H1 (cell line): ENCODE measurements at regions not wholly inside any gene's neighbourhood (a gene's known extent, or its start where the extent isn't known, plus 50 kb on each side); places are given as distances from the start of the nearest gene placed in this dataset.

Experiments
- CTCF ChIA-PET: fragments of 300-600 bp; sonication (Branson Sonifier 250); formaldehyde crosslinking; loops from one replicate; lab custom pipeline; 2021; ENCODE audit not compliant: partially characterized antibody; lab: Charles Lee
- POLR2A ChIA-PET: fragments of 300-600 bp; sonication (Branson Sonifier 250); formaldehyde crosslinking; loops from one replicate; lab custom pipeline; 2021; ENCODE audit warnings: inconsistent platforms; ENCODE audit not compliant: partially characterized antibody; lab: Charles Lee
- DNase-seq, 2 experiments: peaks; one replicate each; pipeline versions ENCODE4 v3.0.0 to v3.0.0-alpha.2; 2010 to 2022; ENCODE audit warnings: low spot score in 2 of 2, low read depth in 1 of 2, mixed read lengths in 1 of 2
- FAIRE-seq: peaks from 2 replicates; lab custom pipeline; 2011; peaks lifted over from hg19 to GRCh38; lab: Jason Lieb, UNC
- H2AFZ ChIP-seq: 2 replicates; pipeline ENCODE4 v1.8.1; 2012; ENCODE audit warnings: low read length, inconsistent platforms
- H2AK5ac ChIP-seq: 2 replicates; pipeline ENCODE4 v1.6.1; 2013; ENCODE audit warnings: low read depth, low read length
- H2BK120ac ChIP-seq: replicated peaks from 2 replicates; pipeline ENCODE3; 2013; ENCODE audit warnings: low read depth, low read length, inconsistent platforms
- H2BK12ac ChIP-seq: 2 replicates; pipeline ENCODE4 v1.6.1; 2013; ENCODE audit warnings: low read depth, low read length
- H2BK15ac ChIP-seq: 2 replicates; pipeline ENCODE4 v1.6.1; 2013; ENCODE audit warnings: low read length
- H2BK20ac ChIP-seq: 2 replicates; pipeline ENCODE4 v1.6.1; 2013; ENCODE audit warnings: low read length
- H2BK5ac ChIP-seq: 2 replicates; pipeline ENCODE4 v1.6.1; 2013; ENCODE audit warnings: low read depth, low read length
- H3K14ac ChIP-seq: 2 replicates; pipeline ENCODE4 v1.6.1; 2013; ENCODE audit warnings: inconsistent platforms; ENCODE audit not compliant: insufficient read length
- H3K18ac ChIP-seq: 2 replicates; pipeline ENCODE4 v1.6.1; 2013; ENCODE audit warnings: low read length; ENCODE audit errors: extremely low read depth
- H3K23ac ChIP-seq: 2 replicates; pipeline ENCODE4 v1.6.1; 2013; ENCODE audit warnings: inconsistent platforms; ENCODE audit not compliant: insufficient read length
- H3K23me2 ChIP-seq: 2 replicates; pipeline ENCODE4 v1.6.1; 2013; ENCODE audit warnings: low read depth, low read length
- H3K27ac ChIP-seq: 2 replicates; pipeline ENCODE4 v1.6.1; 2011; ENCODE audit warnings: low read depth, low read length, inconsistent platforms
- H3K27me3 ChIP-seq, 4 experiments: replicated peaks in 1 of 4; 1 replicate in 1 of 4; 2 replicates in 3 of 4; pipeline versions ENCODE4 v1.6.1 to v1.8.1; 2011 to 2013; ENCODE audit warnings: low read length in 3 of 4, mild to moderate bottlenecking in 3 of 4, inconsistent platforms in 2 of 4, mixed read lengths in 2 of 4, moderate library complexity in 1 of 4; ENCODE audit not compliant: control insufficient read depth in 3 of 4, insufficient read depth in 3 of 4; ENCODE audit errors: extremely low read depth in 1 of 4
- H3K36me3 ChIP-seq, 4 experiments: 2 replicates each; pipeline versions ENCODE4 v1.6.1 to v1.8.1; 2011 to 2013; ENCODE audit warnings: mild to moderate bottlenecking in 4 of 4, low read length in 3 of 4, moderate library complexity in 2 of 4, control low read depth in 1 of 4, inconsistent platforms in 1 of 4; ENCODE audit not compliant: insufficient read depth in 4 of 4, control insufficient read depth in 2 of 4
- H3K4ac ChIP-seq: replicated peaks from 2 replicates; pipeline ENCODE3; 2013; ENCODE audit warnings: low read length, low read depth, mixed read lengths, inconsistent platforms; ENCODE audit not compliant: insufficient read length
- H3K4me1 ChIP-seq, 4 experiments: replicated peaks in 1 of 4; 1 replicate in 1 of 4; 2 replicates in 3 of 4; pipeline versions ENCODE4 v1.6.1 to v1.8.1; 2011 to 2013; ENCODE audit warnings: low read length in 3 of 4, inconsistent platforms in 2 of 4, mixed read lengths in 1 of 4; ENCODE audit not compliant: insufficient read depth in 4 of 4, control insufficient read depth in 3 of 4
- H3K4me2 ChIP-seq, 2 experiments: 2 replicates each; pipeline versions ENCODE4 v1.6.1 to v1.8.1; 2011 to 2013; ENCODE audit warnings: low read depth in 2 of 2, low read length in 2 of 2, control low read depth in 1 of 2, inconsistent platforms in 1 of 2, mild to moderate bottlenecking in 1 of 2; ENCODE audit not compliant: insufficient read depth in 1 of 2
- H3K4me3 ChIP-seq, 4 experiments: fragments of 200-600, 300-600 bp in 1 of 4; sonication (generic), shearing (Covaris generic), sonication (Bioruptor Twin) in 1 of 4; 2 replicates each; pipeline versions ENCODE4 v1.5.1 to v1.8.1; 2011 to 2016; ENCODE audit warnings: low read length in 4 of 4, low read depth in 3 of 4, control low read depth in 2 of 4, inconsistent platforms in 2 of 4, mild to moderate bottlenecking in 2 of 4, mixed read lengths in 1 of 4, moderate library complexity in 1 of 4; ENCODE audit not compliant: insufficient read depth in 2 of 4; ENCODE audit errors: extremely low read depth in 1 of 4
- H3K56ac ChIP-seq: replicated peaks from 2 replicates; pipeline ENCODE3; 2013; ENCODE audit warnings: low read depth, mild to moderate bottlenecking, mixed read lengths, low read length, inconsistent platforms; ENCODE audit not compliant: insufficient read length
- H3K79me1 ChIP-seq: 2 replicates; pipeline ENCODE4 v1.6.1; 2013; ENCODE audit warnings: low read depth, low read length, control low read depth
- H3K79me2 ChIP-seq, 2 experiments: 2 replicates each; pipeline versions ENCODE4 v1.6.1 to v1.8.1; 2012 to 2013; ENCODE audit warnings: low read length in 2 of 2, mild to moderate bottlenecking in 2 of 2, inconsistent platforms in 1 of 2; ENCODE audit not compliant: insufficient read depth in 2 of 2, control insufficient read depth in 1 of 2
- H3K9ac ChIP-seq, 4 experiments: replicated peaks in 1 of 4; 1 replicate in 1 of 4; 2 replicates in 3 of 4; pipeline versions ENCODE4 v1.6.1 to v1.8.1; 2011 to 2013; ENCODE audit warnings: low read depth in 3 of 4, low read length in 3 of 4, control low read depth in 2 of 4, mild to moderate bottlenecking in 2 of 4, moderate library complexity in 2 of 4, inconsistent platforms in 1 of 4; ENCODE audit errors: extremely low read depth in 1 of 4
- H3K9me3 ChIP-seq, 2 experiments: 2 replicates each; pipeline versions ENCODE4 v1.6.1 to v1.8.1; 2012 to 2013; ENCODE audit warnings: mild to moderate bottlenecking in 2 of 2, moderate library complexity in 2 of 2, control low read depth in 1 of 2, inconsistent platforms in 1 of 2, low read depth in 1 of 2, low read length in 1 of 2, mixed read lengths in 1 of 2; ENCODE audit not compliant: insufficient read depth in 2 of 2
- H4K20me1 ChIP-seq, 2 experiments: replicated peaks in 1 of 2; 2 replicates each; pipeline versions ENCODE3 to v1.8.1; 2011 to 2013; ENCODE audit warnings: inconsistent platforms in 2 of 2, low read length in 2 of 2, mild to moderate bottlenecking in 1 of 2; ENCODE audit not compliant: insufficient read depth in 2 of 2, control insufficient read depth in 1 of 2
- H4K5ac ChIP-seq: 2 replicates; pipeline ENCODE4 v1.6.1; 2013; ENCODE audit warnings: low read length, low read depth, mixed read lengths, inconsistent platforms; ENCODE audit not compliant: insufficient read length
- H4K8ac ChIP-seq: 2 replicates; pipeline ENCODE4 v1.8.0; 2013; ENCODE audit warnings: mild to moderate bottlenecking, moderate library complexity, low read length, inconsistent platforms; ENCODE audit not compliant: insufficient read depth; ENCODE audit errors: extremely low read depth
- H4K91ac ChIP-seq: replicated peaks from 2 replicates; pipeline ENCODE3; 2013; ENCODE audit warnings: low read length, mixed read lengths, inconsistent platforms; ENCODE audit not compliant: insufficient read length
- ASH2L ChIP-seq: fragments of 200-600, 300-600 bp; sonication (generic); IDR thresholded peaks from one replicate; pipeline ENCODE4 v1.7.1; 2017; ENCODE audit warnings: low read length
- CBX5 ChIP-seq: fragments of 300-800, 300-1000 bp; sonication (generic); IDR thresholded peaks from 2 replicates; pipeline ENCODE4 v1.7.1; 2016; ENCODE audit warnings: antibody characterized with exemption, low read length, low read depth
- CHD2 ChIP-seq: IDR thresholded peaks from 2 replicates; pipeline ENCODE4 v1.6.1; 2012; ENCODE audit warnings: low read length, improper control_type of control experiment
- EZH2 ChIP-seq: fragments of 200-600 bp; sonication (generic); IDR thresholded peaks from 2 replicates; pipeline ENCODE4 v1.7.1; 2012; ENCODE audit warnings: low read depth, mild to moderate bottlenecking, moderate library complexity, low read length, inconsistent platforms; ENCODE audit not compliant: severe bottlenecking
- FOSL1 ChIP-seq: IDR thresholded peaks from 2 replicates; pipeline ENCODE4 v1.6.1; 2011; ENCODE audit warnings: mild to moderate bottlenecking, low read depth, low read length, moderate library complexity; ENCODE audit not compliant: insufficient read depth
- HDAC6 ChIP-seq: IDR thresholded peaks from one replicate; pipeline ENCODE4 v1.7.1; 2012; ENCODE audit warnings: low read depth, mild to moderate bottlenecking, inconsistent platforms, low read length, moderate library complexity
- JUND ChIP-seq: IDR thresholded peaks from 2 replicates; pipeline ENCODE4 v1.6.1; 2011; ENCODE audit warnings: mild to moderate bottlenecking, improper control_type of control experiment, low read length
- KDM1A ChIP-seq: fragments of 200-600, 300-600 bp; sonication (generic); IDR thresholded peaks from 2 replicates; pipeline ENCODE4 v1.7.1; 2016; ENCODE audit warnings: mild to moderate bottlenecking, low read length, borderline replicate concordance
- MAFK ChIP-seq: IDR thresholded peaks from 2 replicates; pipeline ENCODE4 v1.6.1; 2012; ENCODE audit warnings: low read depth, mild to moderate bottlenecking, improper control_type of control experiment, low read length
- POLR2A ChIP-seq, 2 experiments: IDR thresholded peaks; 1 replicate in 1 of 2; 2 replicates in 1 of 2; pipeline ENCODE4 v1.6.1; 2011; ENCODE audit warnings: low read depth in 2 of 2, low read length in 2 of 2, mild to moderate bottlenecking in 2 of 2; ENCODE audit errors: control extremely low read depth in 1 of 2
- RAD21 ChIP-seq, 2 experiments: IDR thresholded peaks in 1 of 2; conservative IDR thresholded peaks in 1 of 2; 2 replicates each; pipeline ENCODE4 v1.6.1; 2011; ENCODE audit warnings: low read depth in 2 of 2, low read length in 2 of 2, improper control_type of control experiment in 1 of 2, inconsistent platforms in 1 of 2, mild to moderate bottlenecking in 1 of 2, moderate library complexity in 1 of 2
- SAP30 ChIP-seq: fragments of 300-600 bp; sonication (generic); IDR thresholded peaks from 2 replicates; pipeline ENCODE4 v1.7.1; 2012; ENCODE audit warnings: low read length, moderate library complexity, mild to moderate bottlenecking, inconsistent platforms; ENCODE audit not compliant: insufficient read depth, insufficient replicate concordance
- SIRT6 ChIP-seq: IDR thresholded peaks from one replicate; pipeline ENCODE4 v1.7.1; 2012; ENCODE audit warnings: low read length, inconsistent platforms
- TCF12 ChIP-seq: IDR thresholded peaks from 2 replicates; pipeline ENCODE4 v1.6.1; 2011; ENCODE audit warnings: low read depth, mild to moderate bottlenecking, low read length
- TEAD4 ChIP-seq: IDR thresholded peaks from 2 replicates; pipeline ENCODE4 v1.6.1; 2012; ENCODE audit warnings: low read depth, low read length, inconsistent platforms, mixed read lengths
- WGBS, 2 experiments: shearing (Covaris generic) in 1 of 2; methylation state at CpG; one replicate each; pipeline versions ENCODE4 v1.1.6 to v1.1.7; 2013 to 2015; ENCODE audit warnings: low lambda C conversion rate in 2 of 2, mixed read lengths in 2 of 2, inconsistent platforms in 1 of 2, low coverage in 1 of 2, missing lambda C conversion rate in 1 of 2; ENCODE audit not compliant: insufficient replicate concordance in 2 of 2, insufficient coverage in 1 of 2, insufficient read length in 1 of 2; ENCODE audit errors: extremely low coverage in 1 of 2, missing lambda C conversion rate in 1 of 2; 5-methylcytosine and 5-hydroxymethylcytosine counted together
- TF ChIP-seq, protein P1 (sequence below): IDR thresholded peaks from 2 replicates; pipeline ENCODE4 v1.6.1; 2011; ENCODE audit warnings: low read depth, mild to moderate bottlenecking, low read length; ENCODE audit not compliant: insufficient read depth

DNA sequence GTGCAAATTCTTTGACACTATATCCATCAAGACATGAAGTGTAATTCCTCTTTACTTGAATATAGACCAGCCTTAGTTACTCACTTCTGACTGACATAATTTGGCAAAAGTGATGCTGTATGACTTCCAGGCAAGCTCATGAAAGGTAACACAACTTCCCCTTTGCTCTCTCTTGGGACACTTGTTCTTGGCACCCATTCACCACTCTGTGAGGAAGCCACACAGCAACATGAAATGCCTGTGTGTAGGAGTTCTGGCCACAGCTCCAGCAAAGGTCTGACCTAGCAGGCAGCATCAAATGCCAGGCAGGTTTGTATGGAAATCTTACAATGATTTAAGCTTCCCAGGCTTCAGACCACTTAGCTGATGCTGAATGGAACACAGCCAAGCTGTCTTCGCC lies 280.3 kb downstream of the PDHA2 start:
- no peak for FAIRE-seq
- Histone ChIP-seq H3K9ac (no peak overlapping the region), H3K56ac (no peak overlapping the region), H3K36me3 (no peaks in the 10 kb centered on the region), H2BK12ac (no peak overlapping the region), H3K23ac (no peak overlapping the region), H4K20me1 (no peaks in the 10 kb centered on the region), H3K9me3 (no peaks in the 10 kb centered on the region), H4K91ac (no peak overlapping the region), H2BK15ac (no peak overlapping the region), H3K79me2 (no peaks in the 10 kb centered on the region), H2BK20ac (no peak overlapping the region), H2AFZ (no peak overlapping the region), H3K4ac (no peak overlapping the region), H3K14ac (no peak overlapping the region), H3K27me3 (no peaks in the 10 kb centered on the region), H2BK120ac (no peak overlapping the region), H3K27ac (no peak overlapping the region), H3K4me1 (no peaks in the 10 kb centered on the region), H4K8ac (no peak overlapping the region), H3K23me2 (no peaks in the 10 kb centered on the region), H3K18ac (no peak overlapping the region), H3K4me3 (no peak overlapping the region), H3K4me2 (no peak overlapping the region), H3K79me1 (no peaks in the 10 kb centered on the region), H4K5ac (no peak overlapping the region), H2BK5ac (no peak overlapping the region), H2AK5ac (no peak overlapping the region)
- DNase-seq: no peak
- WGBS, 2 experiments: 83% methylated on average over 1 of the region's 1 CpG; no CpG with 5 or more reads in 1 of the 2 experiments
- POLR2A ChIA-PET: no interaction called here
- CTCF ChIA-PET: interaction anchor here (0.6 kb wide), 1 partner anchor 325 kb away, joined by 3 read pairs; no protein-coding TSS in a partner anchor
- no peak for TF ChIP-seq SAP30
- no peak for TF ChIP-seq CHD2
- TF ChIP-seq TEAD4: no peak
- TF ChIP-seq KDM1A: no peak
- no peak for TF ChIP-seq FOSL1
- TF ChIP-seq CBX5: no peak
- no peak for TF ChIP-seq HDAC6
- TF ChIP-seq RAD21 (IDR thresholded peaks at IDR 0.05 in 1 of 2, conservative IDR thresholded peaks at IDR 0.05 in 1 of 2; ENCODE audit: low read depth in 2 of 2, low read length in 2 of 2): no peak
- no peak for TF ChIP-seq TCF12
- no peak for TF ChIP-seq SIRT6
- no peak for TF ChIP-seq MAFK
- no peak for TF ChIP-seq ASH2L
- TF ChIP-seq, protein P1, sequence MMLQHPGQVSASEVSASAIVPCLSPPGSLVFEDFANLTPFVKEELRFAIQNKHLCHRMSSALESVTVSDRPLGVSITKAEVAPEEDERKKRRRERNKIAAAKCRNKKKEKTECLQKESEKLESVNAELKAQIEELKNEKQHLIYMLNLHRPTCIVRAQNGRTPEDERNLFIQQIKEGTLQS: no peak
- no peak for TF ChIP-seq POLR2A (IDR thresholded peaks at IDR 0.05; ENCODE audit: control extremely low read depth in 1 of 2, low read depth in 2 of 2, low read length in 2 of 2)
- no peak for TF ChIP-seq EZH2
- no peak for TF ChIP-seq JUND
